Stimulated activated CD4-positive, alpha-beta T cell treated with anti-CD3 and anti-CD28 coated beads, Interleukin-12 subunit alpha, Interleukin-12 subunit beta, amount 100 ng/mL, for 48 hours (primary cell): ENCODE measurements at regions not wholly inside any gene's neighbourhood (a gene's known extent, or its start where the extent isn't known, plus 50 kb on each side); places are given as distances from the start of the nearest gene placed in this dataset.

Experiments
- DNase-seq, 3 donors: peaks; one replicate each; pipeline ENCODE4 v3.0.0-alpha.2; 2020; ENCODE audit warnings: low read depth in 2 of 3, low spot score in 1 of 3

DNA sequence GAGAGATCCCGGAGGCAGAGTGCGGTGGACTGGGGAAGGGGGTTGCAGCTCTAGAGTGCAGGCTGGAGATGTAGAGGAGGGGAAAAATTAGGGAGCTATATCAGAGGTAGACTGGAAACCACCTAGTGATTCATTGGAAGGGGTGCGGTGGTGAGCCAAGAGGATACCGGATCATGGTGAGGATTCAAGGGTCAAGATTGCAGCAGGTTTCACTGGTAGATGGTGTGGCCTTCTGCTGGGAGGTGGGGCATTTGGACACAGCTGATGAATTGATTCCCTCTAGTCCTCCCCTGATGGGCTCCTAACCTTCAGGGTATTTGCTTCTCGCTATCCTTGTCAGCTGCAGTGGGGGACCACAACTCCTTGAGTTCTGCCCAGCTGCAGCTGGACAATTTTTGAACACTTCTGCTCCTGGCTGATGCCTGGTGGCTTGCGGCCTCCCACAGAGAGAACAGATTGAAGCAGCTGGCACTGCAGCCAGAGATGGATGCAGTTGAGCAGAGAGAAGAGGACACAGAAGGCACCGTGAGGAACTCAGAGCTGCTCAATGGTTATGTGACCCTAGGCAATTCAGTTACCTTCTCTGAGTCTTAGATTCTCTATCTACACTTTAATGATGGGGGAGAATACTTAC, 134.4 kb upstream of the ABCA1 start:
- no peak for DNase-seq

GRCh38 chr9:105064248-105065097, 136.5 kb upstream of the ABCA1 start:
- DNase-seq, result no peak

DNA sequence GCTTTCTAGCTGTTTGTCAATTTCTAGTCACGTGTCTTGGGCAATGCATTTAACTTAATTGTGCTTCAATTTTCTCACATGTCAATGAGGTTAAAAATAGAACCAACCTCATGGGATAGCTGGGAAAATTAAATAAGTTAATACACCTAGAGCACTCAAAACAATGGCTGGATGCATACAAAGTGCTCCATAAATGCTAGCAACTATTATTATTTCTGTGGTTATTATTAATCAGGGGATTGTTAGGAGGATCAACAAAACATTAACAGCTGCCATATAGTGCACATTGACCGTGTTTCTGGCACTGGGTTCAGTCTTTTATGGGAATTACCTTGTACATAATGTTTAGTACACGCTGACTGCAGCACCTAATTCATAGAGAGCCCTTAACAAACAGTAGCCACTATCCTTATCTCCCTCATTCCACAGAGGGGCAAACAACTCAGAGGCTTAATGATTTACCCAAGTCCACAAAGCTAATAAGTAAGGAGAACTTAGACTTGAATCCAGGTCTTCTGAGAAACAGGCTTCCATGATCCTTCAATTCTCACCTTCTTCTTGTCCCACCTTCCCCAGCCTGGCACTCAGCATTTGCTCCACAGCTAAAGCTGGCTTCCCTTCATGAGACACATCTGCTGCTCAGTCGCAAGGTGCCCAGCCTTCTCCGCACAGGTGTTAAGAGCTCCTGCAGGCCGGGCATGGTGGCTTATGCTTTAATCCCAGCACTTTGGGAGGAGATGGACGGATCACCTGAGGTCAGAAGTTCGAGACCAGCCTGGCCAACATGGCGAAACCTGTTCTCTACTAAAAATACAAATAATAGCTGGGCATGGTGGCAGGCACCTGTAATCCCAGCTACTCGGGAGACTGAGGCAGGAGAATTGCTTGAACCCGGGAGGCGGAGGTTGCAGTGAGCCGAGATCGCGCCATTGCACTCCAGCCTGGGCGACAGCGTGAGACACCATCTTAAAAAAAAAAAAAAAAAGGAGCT, 137.4 kb upstream of the ABCA1 start:
- no peak for DNase-seq

DNA sequence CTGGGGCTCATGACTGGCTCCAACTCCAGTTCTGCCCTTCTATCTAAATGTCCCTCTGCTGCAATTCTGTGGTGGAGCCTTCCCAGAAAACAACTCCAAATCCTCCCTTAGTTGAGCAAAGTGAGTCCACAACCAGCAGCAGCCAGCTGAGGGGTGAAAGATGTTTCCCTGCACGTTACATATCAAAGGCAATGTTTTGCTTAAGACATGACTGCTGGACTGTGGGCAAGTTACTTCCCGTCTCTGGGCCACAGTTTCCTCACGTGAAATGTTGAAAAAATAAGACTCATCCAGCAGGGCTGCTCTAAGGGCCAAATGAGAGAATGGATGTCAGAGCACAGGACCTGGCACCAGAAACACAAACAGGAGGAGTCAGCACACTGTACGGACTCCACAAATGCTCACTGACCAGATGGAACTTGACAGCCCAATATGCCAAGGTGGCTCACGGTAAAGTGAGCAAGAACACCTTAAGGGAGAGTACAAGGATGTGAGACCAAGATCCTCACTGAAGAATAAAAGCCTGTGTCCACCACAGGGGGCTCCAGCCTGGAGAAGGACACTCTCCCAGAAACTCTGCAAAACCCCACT, 138.4 kb upstream of the ABCA1 start:
- DNase-seq, result no peak

GRCh38 chr9:105067895-105068580, 140.1 kb upstream of the ABCA1 start:
- no peak for DNase-seq

DNA sequence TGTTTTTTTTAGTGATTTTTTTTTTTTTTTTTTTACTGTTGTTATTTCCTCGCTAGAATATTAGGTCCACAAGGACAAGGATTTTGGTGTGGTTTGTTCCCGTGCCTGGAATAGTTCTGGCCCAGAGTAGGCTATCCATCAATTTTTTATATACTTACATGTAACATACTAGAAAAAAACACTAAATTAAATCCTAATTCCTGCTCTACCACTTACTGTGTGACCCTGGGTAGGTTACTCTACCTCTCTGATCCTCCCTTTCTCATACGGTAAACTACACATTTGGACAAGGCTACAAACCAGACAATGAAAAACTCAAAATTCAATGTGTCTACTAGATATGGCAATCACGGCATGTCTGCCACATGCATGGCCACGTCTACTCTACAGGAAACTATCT, 141.3 kb upstream of the ABCA1 start:
- no peak for DNase-seq

DNA sequence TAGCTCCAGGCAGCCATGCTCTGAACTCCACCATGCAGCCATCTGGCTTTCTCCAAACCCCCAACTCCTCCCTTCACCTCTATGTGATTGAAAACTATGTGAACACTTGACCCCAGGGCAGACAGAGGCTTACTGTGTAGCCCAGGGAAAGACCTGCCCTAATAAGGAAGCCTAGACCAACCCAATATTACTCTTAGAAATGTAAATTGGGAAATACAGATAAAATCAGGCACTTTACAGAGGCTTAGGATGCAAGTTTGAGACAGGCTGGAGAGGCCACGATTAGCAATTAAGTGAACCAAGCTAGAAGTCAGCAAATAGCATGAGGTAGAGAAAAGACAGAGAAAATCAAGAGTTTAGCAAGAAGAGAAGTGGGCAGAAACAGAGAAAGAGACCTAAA, 141.7 kb upstream of the ABCA1 start:
- no peak for DNase-seq

DNA sequence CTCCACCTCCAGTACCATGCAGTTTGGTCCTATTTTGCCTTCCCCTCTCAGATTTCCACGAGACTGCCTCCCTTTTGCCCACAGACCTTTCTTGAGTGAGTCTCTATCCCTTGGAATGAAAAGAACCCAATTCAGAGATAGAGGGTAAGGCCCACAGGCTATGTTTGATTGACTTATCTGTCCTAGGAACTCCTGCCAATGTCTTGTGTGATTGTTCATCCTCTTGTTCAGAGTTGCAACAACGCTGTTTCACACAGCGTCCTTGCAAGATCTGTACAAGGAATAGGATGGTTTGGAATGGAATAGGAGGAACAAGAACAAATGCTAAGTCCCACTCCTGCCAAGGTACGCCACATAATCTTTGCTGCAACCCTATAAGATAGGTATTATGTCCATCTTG, 142.2 kb upstream of the ABCA1 start:
- no peak for DNase-seq

DNA sequence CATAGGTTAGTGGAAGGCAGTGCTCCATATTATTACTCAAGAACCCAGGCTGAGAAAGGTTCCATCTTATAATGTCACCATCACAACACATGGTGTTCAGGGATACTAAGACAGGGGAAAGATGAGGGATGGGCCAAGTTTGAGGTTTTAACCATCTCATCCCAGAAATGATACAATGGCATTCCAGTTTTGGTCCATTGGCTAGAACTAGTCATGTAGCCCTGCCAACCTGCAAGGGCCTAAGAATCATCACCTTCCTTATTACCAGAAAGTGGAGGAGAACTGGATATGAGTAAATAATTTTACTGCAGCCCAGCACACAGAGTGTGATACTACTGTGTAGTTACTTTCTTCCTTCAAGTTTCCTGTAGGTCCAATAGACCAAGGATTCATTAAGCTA, 144.5 kb upstream of the ABCA1 start:
- DNase-seq, result no peak

- DNase-seq, result no peak
These were observed 145.2 kb upstream of the ABCA1 start for GRCh38 chr9:105073147-105073546.

DNA sequence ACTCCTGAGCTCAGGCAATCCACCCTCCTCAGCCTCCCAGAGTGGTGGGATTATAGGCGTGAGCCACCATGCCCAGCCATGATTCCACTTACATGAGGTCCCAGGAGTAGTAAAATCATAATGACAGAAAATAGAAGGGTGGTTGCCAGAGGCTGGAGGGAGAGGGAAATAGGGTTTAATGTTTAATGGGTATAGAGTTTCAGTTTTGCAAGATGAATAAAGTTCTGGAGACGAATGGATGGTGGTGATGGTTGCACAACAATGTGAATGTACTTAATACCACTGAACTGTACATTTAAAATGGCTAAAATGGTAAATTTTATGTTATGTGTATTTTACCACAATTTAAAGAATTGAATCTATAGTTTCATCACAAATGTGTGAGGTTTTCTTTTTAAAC, 146.5 kb upstream of the ABCA1 start:
- no peak for DNase-seq

- no peak for DNase-seq
These were observed 148.8 kb upstream of the ABCA1 start for GRCh38 chr9:105076729-105077128.

DNA sequence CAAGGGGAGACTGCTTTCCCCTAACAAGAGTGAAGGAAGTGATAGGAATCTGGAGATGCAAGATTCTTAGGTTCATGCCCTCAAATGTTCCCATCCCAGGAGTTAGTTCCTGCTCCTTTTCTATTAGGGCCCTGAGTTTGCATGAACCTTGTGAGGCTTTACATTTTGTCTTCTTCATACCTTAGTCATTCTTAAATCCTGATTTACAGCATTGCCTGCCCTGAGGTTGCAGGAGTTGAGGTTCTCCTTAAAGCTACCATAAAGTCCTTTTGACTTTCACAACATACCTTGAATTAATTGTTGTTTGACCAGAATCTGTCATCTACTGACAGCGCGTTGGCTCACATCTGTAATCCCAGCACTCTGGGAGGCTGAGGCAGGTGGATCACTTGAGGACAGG, 151.5 kb upstream of the ABCA1 start:
- no peak for DNase-seq

DNA sequence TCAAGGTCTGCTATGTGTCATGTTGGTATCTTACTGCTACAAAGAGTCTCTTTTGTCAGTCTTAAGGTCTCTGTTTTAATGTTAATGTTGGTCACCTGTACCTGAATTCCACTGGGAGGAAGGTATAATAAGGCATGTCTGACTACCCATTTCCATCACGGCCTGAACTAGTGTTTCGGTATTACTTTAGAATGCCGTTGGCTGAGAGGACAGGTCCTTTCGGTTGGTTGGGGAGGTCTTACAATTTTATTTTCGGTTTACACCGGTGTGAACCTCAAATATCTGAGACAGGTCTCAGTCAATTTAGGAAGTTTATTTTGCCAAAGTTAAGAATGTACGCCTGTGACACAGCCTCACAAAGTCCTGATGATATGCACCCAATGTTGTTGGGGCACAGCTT, 154.9 kb upstream of the ABCA1 start:
- DNase-seq, result no peak

DNA sequence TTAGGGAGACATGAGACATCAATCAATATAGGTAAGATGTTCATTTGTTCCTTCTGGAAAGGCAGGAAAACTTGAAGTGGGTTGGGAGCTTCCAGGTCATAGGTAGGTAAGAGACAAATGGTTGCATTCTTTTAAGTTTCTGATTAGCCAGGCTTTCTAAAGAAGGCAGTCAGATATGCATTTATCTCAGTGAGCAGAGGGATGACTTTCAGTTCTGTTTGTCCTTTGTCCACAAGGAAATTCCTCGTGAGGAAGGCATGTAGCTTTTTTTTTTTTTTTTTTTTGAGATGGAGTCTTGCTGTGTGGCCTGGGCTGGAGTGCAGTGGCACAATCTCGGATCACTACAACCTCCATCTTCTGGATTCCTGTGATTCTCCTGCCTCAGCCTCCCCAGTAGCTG, 155.3 kb upstream of the ABCA1 start:
- no peak for DNase-seq

GRCh38 chr9:105087910-105088898, 156.2 kb upstream of the SLC44A1 start:
- DNase-seq, result no peak

DNA sequence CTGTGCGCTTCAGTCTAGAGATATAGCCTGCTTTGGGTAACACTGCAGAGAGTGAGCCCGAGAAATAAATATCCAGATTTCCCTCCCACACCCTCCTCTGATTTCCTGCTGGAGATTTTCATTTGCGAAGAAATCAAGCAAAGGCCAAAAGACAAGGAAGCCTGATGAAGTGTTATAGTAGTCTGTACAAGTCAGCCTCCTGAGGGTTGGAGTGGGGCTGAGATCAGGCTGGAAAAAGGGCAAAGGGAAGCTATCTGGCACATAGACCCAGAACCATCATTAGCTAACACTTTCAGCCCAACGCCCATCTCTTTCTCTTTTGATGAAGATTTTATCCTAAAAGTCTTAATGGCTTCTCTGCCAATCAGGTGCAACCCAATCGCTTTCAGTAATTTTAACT, 154.6 kb upstream of the SLC44A1 start:
- no peak for DNase-seq

- DNase-seq, result no peak
These were observed 153.3 kb upstream of the SLC44A1 start for GRCh38 chr9:105091004-105091640.

- no peak for DNase-seq
These were observed 150.8 kb upstream of the SLC44A1 start for GRCh38 chr9:105093685-105094084.
